Mesenchymal stem cell (in vitro differentiated cells and primary cell): ENCODE measurements at regions not wholly inside any gene's neighbourhood (a gene's known extent, or its start where the extent isn't known, plus 50 kb on each side); places are given as distances from the start of the nearest gene placed in this dataset.
"Not testable (repeated sequence)": the region's sequence is repeated elsewhere in the genome, so short reads cannot be mapped to it uniquely, and the experiment has no call there.

Source experiments
- DNase-seq: peaks from one replicate; pipeline ENCODE4 v3.0.0-alpha.2; 2013
- H2AFZ ChIP-seq: one replicate; pipeline ENCODE4 v1.6.1; 2013; ENCODE audit warnings: low read depth, mild to moderate bottlenecking, control low read depth, inconsistent platforms, low read length, moderate library complexity
- H2AK5ac ChIP-seq: 2 replicates; pipeline ENCODE4 v1.6.1; 2013; ENCODE audit warnings: low read length, moderate library complexity, mild to moderate bottlenecking, inconsistent platforms; ENCODE audit not compliant: severe bottlenecking
- H2BK120ac ChIP-seq: one replicate; pipeline ENCODE4 v1.6.1; 2013; ENCODE audit warnings: low read depth, mild to moderate bottlenecking, inconsistent platforms, low read length, moderate library complexity
- H2BK12ac ChIP-seq, 2 experiments: one replicate each; pipeline ENCODE4 v1.6.1; 2013; ENCODE audit warnings: inconsistent platforms in 2 of 2, low read length in 2 of 2, mild to moderate bottlenecking in 2 of 2, moderate library complexity in 2 of 2, control low read depth in 1 of 2
- H2BK15ac ChIP-seq: one replicate; pipeline ENCODE4 v1.6.1; 2013; ENCODE audit warnings: mild to moderate bottlenecking, low read depth, inconsistent platforms; ENCODE audit not compliant: poor library complexity, severe bottlenecking
- H2BK5ac ChIP-seq: 2 replicates; pipeline ENCODE4 v1.6.1; 2013; ENCODE audit warnings: low read depth, mild to moderate bottlenecking, low read length, control low read depth, inconsistent platforms; ENCODE audit not compliant: poor library complexity, severe bottlenecking
- H3K14ac ChIP-seq, 2 experiments: one replicate each; pipeline ENCODE4 v1.6.1; 2013; ENCODE audit warnings: inconsistent platforms in 2 of 2, low read length in 2 of 2, control low read depth in 1 of 2, mild to moderate bottlenecking in 1 of 2, moderate library complexity in 1 of 2
- H3K18ac ChIP-seq, 2 experiments: one replicate each; pipeline ENCODE4 v1.6.1; 2013; ENCODE audit warnings: inconsistent platforms in 2 of 2, low read length in 2 of 2, control low read depth in 1 of 2, low read depth in 1 of 2, mild to moderate bottlenecking in 1 of 2
- H3K23ac ChIP-seq, 2 experiments: one replicate each; pipeline ENCODE4 v1.6.1; 2013; ENCODE audit warnings: inconsistent platforms in 2 of 2, low read length in 2 of 2, mild to moderate bottlenecking in 2 of 2, moderate library complexity in 2 of 2, control low read depth in 1 of 2
- H3K27ac ChIP-seq: 2 replicates; pipeline ENCODE4 v1.5.1; 2013; ENCODE audit warnings: mild to moderate bottlenecking, moderate library complexity, low read length, control low read depth, inconsistent platforms; ENCODE audit not compliant: poor library complexity, severe bottlenecking
- H3K27me3 ChIP-seq, 2 experiments: 2 replicates each; pipeline versions ENCODE4 v1.6.1 to v1.7.0; 2013; ENCODE audit warnings: low read length in 2 of 2, mild to moderate bottlenecking in 2 of 2, moderate library complexity in 2 of 2, control low read depth in 1 of 2, inconsistent platforms in 1 of 2; ENCODE audit not compliant: control insufficient read depth in 1 of 2, insufficient read depth in 1 of 2
- H3K36me3 ChIP-seq, 2 experiments: 2 replicates each; pipeline versions ENCODE4 v1.6.1 to v1.7.0; 2013; ENCODE audit warnings: low read length in 2 of 2, control low read depth in 1 of 2, inconsistent platforms in 1 of 2, low read depth in 1 of 2, mild to moderate bottlenecking in 1 of 2; ENCODE audit not compliant: insufficient read depth in 2 of 2, control insufficient read depth in 1 of 2
- H3K4ac ChIP-seq, 2 experiments: one replicate each; pipeline ENCODE4 v1.6.1; 2013; ENCODE audit warnings: inconsistent platforms in 2 of 2, low read length in 2 of 2, mild to moderate bottlenecking in 2 of 2, moderate library complexity in 2 of 2, control low read depth in 1 of 2, low read depth in 1 of 2
- H3K4me1 ChIP-seq: 2 replicates; pipeline ENCODE4 v1.6.1; 2013; ENCODE audit warnings: low read depth, low read length, control low read depth; ENCODE audit not compliant: control insufficient read depth, insufficient read depth
- H3K4me2 ChIP-seq: 2 replicates; pipeline ENCODE4 v1.6.1; 2013; ENCODE audit warnings: low read length, mild to moderate bottlenecking, inconsistent platforms; ENCODE audit not compliant: poor library complexity, severe bottlenecking
- H3K4me3 ChIP-seq, 2 experiments: 2 replicates each; pipeline versions ENCODE4 v1.5.1 to v1.7.0; 2013; ENCODE audit warnings: low read length in 2 of 2, mild to moderate bottlenecking in 2 of 2, control low read depth in 1 of 2, low read depth in 1 of 2; ENCODE audit not compliant: insufficient read depth in 1 of 2
- H3K79me1 ChIP-seq: replicated peaks from 2 replicates; pipeline ENCODE4 v1.6.1; 2013; ENCODE audit warnings: mild to moderate bottlenecking, control low read depth, low read length, inconsistent platforms; ENCODE audit not compliant: poor library complexity, severe bottlenecking
- H3K9ac ChIP-seq: 2 replicates; pipeline ENCODE4 v1.7.0; 2013; ENCODE audit warnings: mild to moderate bottlenecking, low read length, moderate library complexity
- H3K9me3 ChIP-seq: 2 replicates; pipeline ENCODE4 v1.7.0; 2013; ENCODE audit warnings: mild to moderate bottlenecking, low read length; ENCODE audit not compliant: control insufficient read depth
- H4K8ac ChIP-seq: one replicate; pipeline ENCODE4 v1.6.1; 2013; ENCODE audit warnings: inconsistent platforms, mild to moderate bottlenecking, low read length, moderate library complexity
- H4K91ac ChIP-seq: one replicate; pipeline ENCODE4 v1.6.1; 2013; ENCODE audit warnings: mild to moderate bottlenecking, low read length, inconsistent platforms
- WGBS: methylation state at CpG from one replicate; pipeline ENCODE4 v1.1.7; 2013; ENCODE audit warnings: mixed read lengths; 5-methylcytosine and 5-hydroxymethylcytosine counted together

- no peak overlapping the region for H2BK12ac ChIP-seq
- H3K14ac ChIP-seq = no peak overlapping the region
- no peak overlapping the region for H2AFZ ChIP-seq
- no peak overlapping the region for H3K18ac ChIP-seq
- peaks cover 4% of the 10 kb centered on the region for H3K9me3 ChIP-seq
- H2BK15ac ChIP-seq = no peak overlapping the region
- H3K4me3 ChIP-seq = no peak overlapping the region
- DNase-seq = no peak
- no peak overlapping the region for H3K9ac ChIP-seq
- no peaks in the 10 kb centered on the region for H3K36me3 ChIP-seq
- H4K91ac ChIP-seq = no peak overlapping the region
- H3K23ac ChIP-seq = no peak overlapping the region
- no peak overlapping the region for H3K4ac ChIP-seq
- H3K27me3 ChIP-seq = no peaks in the 10 kb centered on the region
- H4K8ac ChIP-seq = no peak overlapping the region
- no peak overlapping the region for H2BK5ac ChIP-seq
- no peaks in the 10 kb centered on the region for H3K4me1 ChIP-seq
- no peak overlapping the region for H2AK5ac ChIP-seq
- no peak overlapping the region for H3K27ac ChIP-seq
- H3K79me1 ChIP-seq = no peaks in the 10 kb centered on the region
- no peak overlapping the region for H2BK120ac ChIP-seq
- no peak overlapping the region for H3K4me2 ChIP-seq
Measured at GRCh38 chr3:181596126-181596525, 115.6 kb upstream of the SOX2 start.

GRCh38 chr3:181590939-181591338 is 120.8 kb upstream of the SOX2 start:
- H3K36me3 ChIP-seq, H3K4me3 ChIP-seq, H3K9me3 ChIP-seq, H3K27ac ChIP-seq, H2AK5ac ChIP-seq, H3K27me3 ChIP-seq, H3K4me1 ChIP-seq, H4K91ac ChIP-seq, H2BK15ac ChIP-seq, H3K4ac ChIP-seq, H4K8ac ChIP-seq, H3K9ac ChIP-seq, H2AFZ ChIP-seq, H3K18ac ChIP-seq, H3K4me2 ChIP-seq, DNase-seq, H2BK12ac ChIP-seq, H3K23ac ChIP-seq, H3K14ac ChIP-seq, H2BK5ac ChIP-seq, H3K79me1 ChIP-seq, H2BK120ac ChIP-seq: not testable (repeated sequence)
- WGBS = 82% methylated on average over 12 of the region's 12 CpGs

GRCh38 chr3:181582619-181583018 is 129.1 kb upstream of the SOX2 start:
- H3K23ac ChIP-seq = no peak overlapping the region
- no peaks in the 10 kb centered on the region for H3K4me1 ChIP-seq
- 81% methylated on average over 2 of the region's 8 CpGs for WGBS
- H3K4ac ChIP-seq = no peak overlapping the region
- no peak overlapping the region for H3K4me3 ChIP-seq
- no peak overlapping the region for H2BK12ac ChIP-seq
- H4K8ac ChIP-seq = no peak overlapping the region
- H3K36me3 ChIP-seq = no peaks in the 10 kb centered on the region
- H4K91ac ChIP-seq = no peak overlapping the region
- no peak for DNase-seq
- no peak overlapping the region for H3K14ac ChIP-seq
- no peak overlapping the region for H2BK120ac ChIP-seq
- H3K27me3 ChIP-seq = no peaks in the 10 kb centered on the region
- no peak overlapping the region for H2AFZ ChIP-seq
- no peak overlapping the region for H3K9ac ChIP-seq
- H3K9me3 ChIP-seq = no peaks in the 10 kb centered on the region
- H3K27ac ChIP-seq = no peak overlapping the region
- H2AK5ac ChIP-seq = no peak overlapping the region
- H3K79me1 ChIP-seq = no peaks in the 10 kb centered on the region
- H3K18ac ChIP-seq = no peak overlapping the region
- no peak overlapping the region for H2BK15ac ChIP-seq
- H2BK5ac ChIP-seq = no peak overlapping the region
- no peak overlapping the region for H3K4me2 ChIP-seq

- no peak overlapping the region for H3K9ac ChIP-seq
- H3K18ac ChIP-seq = no peak overlapping the region
- no peaks in the 10 kb centered on the region for H3K9me3 ChIP-seq
- H3K27me3 ChIP-seq = no peaks in the 10 kb centered on the region
- H4K91ac ChIP-seq = no peak overlapping the region
- no peaks in the 10 kb centered on the region for H3K36me3 ChIP-seq
- H2BK15ac ChIP-seq = no peak overlapping the region
- H3K4me1 ChIP-seq = no peaks in the 10 kb centered on the region
- H3K79me1 ChIP-seq = no peaks in the 10 kb centered on the region
- H2BK120ac ChIP-seq = no peak overlapping the region
- no peak overlapping the region for H3K23ac ChIP-seq
- no peak overlapping the region for H2AK5ac ChIP-seq
- no peak overlapping the region for H2AFZ ChIP-seq
- H3K4me2 ChIP-seq = no peak overlapping the region
- no peak overlapping the region for H3K14ac ChIP-seq
- no peak overlapping the region for H4K8ac ChIP-seq
- DNase-seq = no peak
- no peak overlapping the region for H3K4ac ChIP-seq
- H2BK12ac ChIP-seq = no peak overlapping the region
- whole genome bisulfite sequencing = 83% methylated on average over 4 of the region's 4 CpGs
- no peak overlapping the region for H2BK5ac ChIP-seq
- no peak overlapping the region for H3K4me3 ChIP-seq
- no peak overlapping the region for H3K27ac ChIP-seq
Measured at GRCh38 chr3:181581656-181582055, 130.1 kb upstream of the SOX2 start.
